ENCODE measurements at regions not wholly inside any gene's neighbourhood (a gene's known extent, or its start where the extent isn't known, plus 50 kb on each side); places are given as distances from the start of the nearest gene placed in this dataset.
"Not testable (repeated sequence)": the region's sequence is repeated elsewhere in the genome, so short reads cannot be mapped to it uniquely, and the experiment has no call there.

- no peak for DNase-seq (ENCODE audit: low spot score in 2 of 2)
- TF ChIP-seq CTCF (IDR thresholded peaks at IDR 0.05) = no peak
- Histone ChIP-seq H3K4me3 (no peak overlapping the region), H3K27me3 (no peaks in the 10 kb centered on the region), H3K27ac (no peak overlapping the region), H3K4me1 (no peaks in the 10 kb centered on the region), H3K36me3 (no peaks in the 10 kb centered on the region), H3K9me3 (no peaks in the 10 kb centered on the region)
- intact Hi-C loops (cut with DNase I) = no loop called here
These were observed 129.8 kb upstream of the COL5A2 start for GRCh38 chr2:189309331-189309730.

- DNase-seq (ENCODE audit: low spot score in 2 of 2) = no peak
- no peak overlapping the region for H3K4me3 ChIP-seq
- H3K9me3 ChIP-seq = no peaks in the 10 kb centered on the region
- H3K4me1 ChIP-seq = no peaks in the 10 kb centered on the region
- no peak overlapping the region for H3K27ac ChIP-seq
- intact Hi-C loops (cut with DNase I) = no loop called here
- no peaks in the 10 kb centered on the region for H3K27me3 ChIP-seq
- TF ChIP-seq CTCF (IDR thresholded peaks at IDR 0.05) = no peak
- H3K36me3 ChIP-seq = no peaks in the 10 kb centered on the region
These were observed 129.1 kb upstream of the WDR75 start for GRCh38 chr2:189312211-189312610.

GRCh38 chr2:189312643-189313042 lies 128.6 kb upstream of the WDR75 start:
- Histone ChIP-seq H3K9me3 (no peaks in the 10 kb centered on the region), H3K27me3 (no peaks in the 10 kb centered on the region), H3K4me1 (no peaks in the 10 kb centered on the region), H3K4me3 (no peak overlapping the region), H3K27ac (no peak overlapping the region), H3K36me3 (no peaks in the 10 kb centered on the region)
- DNase-seq (ENCODE audit: low spot score in 2 of 2) = no peak
- intact Hi-C loops (cut with DNase I) = no loop called here
- no peak for TF ChIP-seq CTCF (IDR thresholded peaks at IDR 0.05)

- Histone ChIP-seq H3K4me1 (no peaks in the 10 kb centered on the region), H3K36me3 (no peaks in the 10 kb centered on the region), H3K9me3 (peaks cover 0 to 3% of the 10 kb centered on the region in 2 donors), H3K27ac (no peak overlapping the region), H3K4me3 (no peak overlapping the region), H3K27me3 (no peaks in the 10 kb centered on the region)
- TF ChIP-seq CTCF (IDR thresholded peaks at IDR 0.05) = no peak
- no peak for DNase-seq (ENCODE audit: low spot score in 2 of 2)
- intact Hi-C loops (cut with DNase I) = no loop called here
These were observed 122.5 kb upstream of the WDR75 start for GRCh38 chr2:189318761-189319160.

GRCh38 chr2:189319424-189319823 lies 121.8 kb upstream of the WDR75 start:
- H3K4me3 ChIP-seq; DNase-seq (ENCODE audit: low spot score in 2 of 2); H3K27ac ChIP-seq; H3K36me3 ChIP-seq; H3K9me3 ChIP-seq; H3K4me1 ChIP-seq; intact Hi-C loops (cut with DNase I); H3K27me3 ChIP-seq: not testable (repeated sequence)

- H3K36me3 ChIP-seq = no peaks in the 10 kb centered on the region
- DNase-seq (ENCODE audit: low spot score in 2 of 2) = no peak
- TF ChIP-seq CTCF (IDR thresholded peaks at IDR 0.05) = no peak
- peak overlapping the region; percentile 28 to 61 for H3K27ac ChIP-seq
- H3K4me1 ChIP-seq = peaks cover 0 to 9% of the 10 kb centered on the region in 2 donors
- H3K27me3 ChIP-seq = no peaks in the 10 kb centered on the region
- intact Hi-C loops (cut with DNase I) = no loop called here
- H3K4me3 ChIP-seq = no peak overlapping the region
- H3K9me3 ChIP-seq = no peaks in the 10 kb centered on the region
These were observed 113.1 kb upstream of the WDR75 start for GRCh38 chr2:189327879-189328847.
